ENCODE measurements at regions not wholly inside any gene's neighbourhood (a gene's known extent, or its start where the extent isn't known, plus 50 kb on each side); places are given as distances from the start of the nearest gene placed in this dataset.

- Histone ChIP-seq H3K27me3 (no peaks in the 10 kb centered on the region), H3K27ac (no peak overlapping the region), H3K9me3 (no peaks in the 10 kb centered on the region), H3K4me3 (no peak overlapping the region), H3K36me3 (no peaks in the 10 kb centered on the region), H3K4me1 (ENCODE audit: insufficient read depth) (no peaks in the 10 kb centered on the region)
- DNase-seq = no peak
- WGBS, 3 donors = 97 to 100% (median 100%) methylated on average over 1 of the region's 1 CpG
- intact Hi-C loops (cut with DNase I) = no loop called here
- TF ChIP-seq CTCF (IDR thresholded peaks at IDR 0.05) (no peak), POLR2A (IDR thresholded peaks at IDR 0.05) (no peak), EP300 (IDR thresholded peaks at IDR 0.05) (no peak)
Observed at GRCh38 chr2:59910166-59910565, 643.3 kb downstream of the BCL11A start.

- no peak overlapping the region for H3K4me3 ChIP-seq
- H3K27ac ChIP-seq = no peak overlapping the region
- no peaks in the 10 kb centered on the region for H3K4me1 ChIP-seq (ENCODE audit: insufficient read depth)
- DNase-seq = no peak
- H3K36me3 ChIP-seq = no peaks in the 10 kb centered on the region
- H3K27me3 ChIP-seq = no peaks in the 10 kb centered on the region
- no peak for TF ChIP-seq POLR2A (IDR thresholded peaks at IDR 0.05)
- TF ChIP-seq CTCF (IDR thresholded peaks at IDR 0.05) = no peak
- no peak for TF ChIP-seq EP300 (IDR thresholded peaks at IDR 0.05)
- WGBS, 3 donors = 41 to 50% (median 46%) methylated on average over 3 of the region's 3 CpGs
- no peaks in the 10 kb centered on the region for H3K9me3 ChIP-seq
- intact Hi-C loops (cut with DNase I) = no loop called here
Observed at GRCh38 chr2:59909147-59909546, 644.3 kb downstream of the BCL11A start.

GRCh38 chr2:59905731-59906130 lies 647.7 kb downstream of the BCL11A start:
- H3K36me3 ChIP-seq = no peaks in the 10 kb centered on the region
- H3K27me3 ChIP-seq = no peaks in the 10 kb centered on the region
- WGBS, 3 donors = 84 to 89% (median 87%) methylated on average over 2 of the region's 2 CpGs

GRCh38 chr2:59903994-59904544 lies 649.4 kb downstream of the BCL11A start:
- Histone ChIP-seq H3K36me3 (no peaks in the 10 kb centered on the region), H3K27me3 (no peaks in the 10 kb centered on the region), H3K4me3 (no peak overlapping the region), H3K27ac (no peak overlapping the region), H3K4me1 (ENCODE audit: insufficient read depth) (no peaks in the 10 kb centered on the region), H3K9me3 (no peaks in the 10 kb centered on the region)
- TF ChIP-seq EP300 (IDR thresholded peaks at IDR 0.05) (no peak), POLR2A (IDR thresholded peaks at IDR 0.05) (no peak), CTCF (IDR thresholded peaks at IDR 0.05) (no peak)
- no peak for DNase-seq
- WGBS, 3 donors = 53 to 67% (median 60%) methylated on average over 9 of the region's 9 CpGs
- intact Hi-C loops (cut with DNase I) = no loop called here

More at GRCh38 chr2:59905731-59906130, 647.7 kb downstream of the BCL11A start:
- Histone ChIP-seq H3K27ac (no peak overlapping the region), H3K4me3 (no peak overlapping the region), H3K9me3 (no peaks in the 10 kb centered on the region), H3K4me1 (ENCODE audit: insufficient read depth) (no peaks in the 10 kb centered on the region)
- TF ChIP-seq CTCF (IDR thresholded peaks at IDR 0.05) (no peak), EP300 (IDR thresholded peaks at IDR 0.05) (no peak), POLR2A (IDR thresholded peaks at IDR 0.05) (no peak)
- DNase-seq = no peak
- intact Hi-C loops (cut with DNase I) = no loop called here
